SIG-M5 (cell line): ENCODE measurements at regions not wholly inside any gene's neighbourhood (a gene's known extent, or its start where the extent isn't known, plus 50 kb on each side); places are given as distances from the start of the nearest gene placed in this dataset.

Experiments
- DNase-seq: peaks from one replicate; lab custom pipeline; 2025; lab: John Stamatoyannopoulos, UW

- DNase-seq = no peak
These were observed 50.6 kb upstream of the TENM3 start for GRCh38 chr4:182192511-182193181.

- no peak for DNase-seq
These were observed 49.9 kb upstream of the TENM3 start for GRCh38 chr4:182193311-182193710.
